CD4-positive, alpha-beta memory T cell (primary cell): ENCODE measurements at regions not wholly inside any gene's neighbourhood (a gene's known extent, or its start where the extent isn't known, plus 50 kb on each side); places are given as distances from the start of the nearest gene placed in this dataset.

Experiments used
- CTCF ChIA-PET: fragments of 350-600 bp; sonication (Branson Sonifier 250); formaldehyde crosslinking; loops from one replicate; lab custom pipeline; 2021; ENCODE audit warnings: inconsistent platforms; ENCODE audit not compliant: partially characterized antibody; lab: Charles Lee
- POLR2A ChIA-PET: fragments of 350-600 bp; sonication (Branson Sonifier 250); formaldehyde crosslinking; loops from one replicate; lab custom pipeline; 2021; ENCODE audit not compliant: partially characterized antibody; lab: Charles Lee
- DNase-seq, 5 donors: peaks; one replicate each; pipeline versions ENCODE4 v3.0.0 to v3.0.0-alpha.2; 2020 to 2022; ENCODE audit warnings: mixed read lengths in 1 of 5
- H3K27ac ChIP-seq: one replicate; pipeline ENCODE4 v1.7.0; 2013; ENCODE audit warnings: low read depth, low read length
- H3K27me3 ChIP-seq: 2 replicates; pipeline ENCODE4 v1.7.0; 2013; ENCODE audit warnings: mild to moderate bottlenecking, low read length, moderate library complexity; ENCODE audit not compliant: insufficient read depth
- H3K36me3 ChIP-seq: 2 replicates; pipeline ENCODE4 v1.7.0; 2013; ENCODE audit warnings: mild to moderate bottlenecking, low read length, moderate library complexity; ENCODE audit not compliant: insufficient read depth
- H3K4me1 ChIP-seq: 2 replicates; pipeline ENCODE4 v1.7.0; 2013; ENCODE audit warnings: mild to moderate bottlenecking, low read length, moderate library complexity; ENCODE audit not compliant: insufficient read depth
- H3K4me3 ChIP-seq, 2 donors: one replicate each; pipeline ENCODE4 v1.7.0; 2013; ENCODE audit warnings: low read length in 2 of 2, mild to moderate bottlenecking in 1 of 2
- H3K9me3 ChIP-seq, 2 donors: one replicate each; pipeline ENCODE4 v1.7.0; 2013; ENCODE audit warnings: low read length in 2 of 2, control low read depth in 1 of 2; ENCODE audit not compliant: control insufficient read depth in 1 of 2
- H3K27ac Mint-ChIP-seq, 7 donors: one replicate each; pipeline ENCODE4 v1.8.0; 2020 to 2021; ENCODE audit warnings: mixed read lengths in 7 of 7, mild to moderate bottlenecking in 6 of 7, inconsistent platforms in 3 of 7, moderate library complexity in 3 of 7
- H3K27me3 Mint-ChIP-seq, 2 donors: one replicate each; pipeline ENCODE4 v1.8.0; 2020 to 2021; ENCODE audit warnings: mixed read lengths in 2 of 2
- H3K36me3 Mint-ChIP-seq, 2 donors: one replicate each; pipeline ENCODE4 v1.8.0; 2020 to 2021; ENCODE audit warnings: mixed read lengths in 2 of 2, inconsistent platforms in 1 of 2, mild to moderate bottlenecking in 1 of 2
- H3K4me1 Mint-ChIP-seq, 4 donors: one replicate each; pipeline ENCODE4 v1.8.0; 2020 to 2021; ENCODE audit warnings: mixed read lengths in 4 of 4, mild to moderate bottlenecking in 1 of 4
- H3K4me3 Mint-ChIP-seq, 8 donors: one replicate each; pipeline ENCODE4 v1.8.0; 2020 to 2021; ENCODE audit warnings: mixed read lengths in 8 of 8, mild to moderate bottlenecking in 7 of 8, moderate library complexity in 6 of 8, inconsistent platforms in 3 of 8
- H3K9me3 Mint-ChIP-seq, 8 donors: one replicate each; pipeline ENCODE4 v1.8.0; 2020 to 2021; ENCODE audit warnings: mixed read lengths in 8 of 8, mild to moderate bottlenecking in 5 of 8, inconsistent platforms in 3 of 8, moderate library complexity in 1 of 8
- intact Hi-C: fragments of 100-400 bp; cut with micrococcal nuclease; formaldehyde crosslinking; loops from one replicate; pipeline ENCODE4 v1.15.1; 2023

DNA sequence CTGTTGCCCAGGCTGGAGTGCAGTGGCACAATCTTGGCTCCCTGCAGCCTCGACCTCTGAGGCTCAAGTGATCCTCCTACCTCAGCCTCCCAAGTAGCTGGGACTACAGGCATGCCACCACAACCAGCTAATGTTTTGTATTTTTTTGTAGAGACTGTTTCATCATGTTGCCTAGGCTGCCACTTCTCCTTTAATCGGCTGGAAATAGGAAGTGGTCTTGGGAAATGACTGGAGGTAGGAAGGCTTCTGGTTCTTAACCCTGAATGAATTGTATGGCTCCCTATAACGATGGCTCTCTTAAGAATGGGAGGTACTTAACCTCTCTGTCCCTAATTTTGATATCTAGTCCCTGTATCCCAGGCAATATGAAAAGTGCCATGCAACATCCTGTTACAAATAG is 113.9 kb upstream of the USP15 start:
- H3K27ac Mint-ChIP-seq = peak overlapping the region in 1 of 7 donors; percentile 37
- no peak for DNase-seq
- H3K27ac ChIP-seq = no peak overlapping the region

DNA sequence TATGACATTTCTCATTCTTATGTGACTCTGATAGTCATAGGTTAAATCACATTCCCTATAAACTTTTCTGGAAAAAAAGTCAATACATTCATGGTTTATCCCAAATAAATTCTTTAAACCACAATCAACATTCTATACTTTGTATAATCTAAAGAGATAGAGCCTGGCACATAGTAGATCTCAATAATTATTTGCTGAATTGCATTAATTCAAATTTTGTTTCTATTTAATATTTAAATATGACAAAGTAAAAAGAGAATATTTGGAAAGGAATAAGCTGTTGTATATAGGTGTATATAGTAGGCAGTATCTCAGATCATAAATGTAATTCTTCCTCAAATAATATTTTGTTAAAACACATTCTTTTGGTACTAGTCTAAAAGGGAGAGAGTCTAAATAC is 102.2 kb upstream of the USP15 start:
- CTCF ChIA-PET = interaction anchor here (0.9 kb wide), 1 partner anchor 14 kb away, joined by 3 read pairs; no protein-coding TSS in a partner anchor

More for the DNA sequence above, 113.9 kb upstream of the USP15 start:
- Mint-ChIP-seq H3K4me1 (no peaks in the 10 kb centered on the region), H3K4me3 (no peak overlapping the region), H3K36me3 (no peaks in the 10 kb centered on the region), H3K27me3 (peaks cover 0 to 4% of the 10 kb centered on the region in 2 donors), H3K9me3 (peaks cover 0 to 3% (median 1%) of the 10 kb centered on the region in 8 donors)
- ChIA-PET CTCF (no interaction called here), POLR2A (interaction anchor here (0.5 kb wide), 1 partner anchor 82 kb away, joined by 3 read pairs; no protein-coding TSS in a partner anchor)
- Histone ChIP-seq H3K4me3 (no peak overlapping the region), H3K27me3 (no peaks in the 10 kb centered on the region), H3K9me3 (no peaks in the 10 kb centered on the region), H3K4me1 (no peaks in the 10 kb centered on the region), H3K36me3 (no peaks in the 10 kb centered on the region)
- intact Hi-C loops = no loop called here

DNA sequence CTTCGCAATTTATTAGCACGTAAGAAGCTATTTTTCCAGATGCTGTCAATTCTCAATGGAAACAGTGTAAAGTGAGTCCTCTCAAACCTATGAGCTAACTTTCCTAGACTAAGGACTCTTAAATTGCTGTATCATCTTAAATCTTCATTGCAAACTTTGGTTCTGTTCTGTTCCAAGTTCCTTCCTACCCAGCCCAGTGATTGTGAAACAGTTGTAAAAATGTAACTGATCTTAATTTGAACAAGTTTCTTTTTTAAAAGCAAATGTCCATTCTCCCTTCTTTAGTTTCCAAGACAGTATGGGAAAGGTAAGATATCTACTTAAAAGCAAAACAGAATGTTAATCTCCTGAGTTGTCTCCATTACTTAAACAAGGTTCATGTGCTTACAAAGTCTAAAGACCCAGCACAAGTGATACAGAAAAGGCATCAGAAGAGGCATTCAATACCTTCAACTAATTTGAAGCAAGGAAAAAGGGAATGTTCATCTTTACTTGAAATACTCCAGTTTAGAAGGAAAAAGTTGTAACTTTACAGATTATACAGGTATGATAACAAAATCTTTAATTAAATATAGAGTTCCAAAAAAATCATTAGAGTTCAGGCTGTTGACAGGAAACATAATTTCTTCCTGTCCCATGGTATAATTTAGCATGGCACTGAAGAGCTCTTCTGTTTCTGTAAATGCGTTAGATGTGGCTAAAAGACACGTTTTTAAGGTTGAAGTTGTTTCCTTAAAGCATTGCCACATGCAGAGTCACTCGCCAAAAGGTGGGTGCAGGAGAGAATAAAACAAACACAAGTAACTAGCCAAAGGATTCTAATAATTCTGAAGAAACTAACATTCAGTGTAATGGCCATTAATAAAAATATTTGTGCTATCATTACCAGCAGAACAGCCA is 101.5 kb upstream of the USP15 start:
- peak in 4 of 5 donors; percentile 16 to 32 (median 19) for DNase-seq
- H3K4me1 Mint-ChIP-seq = peaks cover 8 to 29% (median 11%) of the 10 kb centered on the region in 4 donors
- Histone ChIP-seq H3K27me3 (no peaks in the 10 kb centered on the region), H3K27ac (no peak overlapping the region), H3K36me3 (no peaks in the 10 kb centered on the region), H3K4me1 (peaks cover 6% of the 10 kb centered on the region), H3K9me3 (no peaks in the 10 kb centered on the region), H3K4me3 (no peak overlapping the region)
- H3K9me3 Mint-ChIP-seq = peaks cover 0 to 6% (median 0%) of the 10 kb centered on the region in 8 donors
- H3K4me3 Mint-ChIP-seq = peak overlapping the region in 6 of 8 donors; percentile 14 to 65 (median 41)
- peaks cover 3 to 5% of the 10 kb centered on the region in 2 donors for H3K27me3 Mint-ChIP-seq
- POLR2A ChIA-PET = interaction anchor here (1.2 kb wide), 1 partner anchor 101 kb away, joined by 3 read pairs; the partner anchor contains the start of gene USP15
- H3K36me3 Mint-ChIP-seq = no peaks in the 10 kb centered on the region
- intact Hi-C loops = no loop called here
- CTCF ChIA-PET = interaction anchor here (0.9 kb wide), 1 partner anchor 13 kb away, joined by 3 read pairs; no protein-coding TSS in a partner anchor
- H3K27ac Mint-ChIP-seq = peak overlapping the region in 5 of 7 donors; percentile 7 to 65 (median 30)

More for the DNA sequence above, 102.2 kb upstream of the USP15 start:
- peaks cover 8 to 29% (median 11%) of the 10 kb centered on the region in 4 donors for H3K4me1 Mint-ChIP-seq
- intact Hi-C loops = no loop called here
- POLR2A ChIA-PET = interaction anchor here (1.2 kb wide), 1 partner anchor 102 kb away, joined by 3 read pairs; the partner anchor contains the start of gene USP15
- no peaks in the 10 kb centered on the region for H3K9me3 ChIP-seq
- no peak overlapping the region for H3K4me3 ChIP-seq
- H3K36me3 ChIP-seq = no peaks in the 10 kb centered on the region
- peaks cover 0 to 6% (median 0%) of the 10 kb centered on the region in 8 donors for H3K9me3 Mint-ChIP-seq
- no peak overlapping the region for H3K27ac ChIP-seq
- H3K36me3 Mint-ChIP-seq = no peaks in the 10 kb centered on the region
- no peaks in the 10 kb centered on the region for H3K27me3 ChIP-seq
- no peak overlapping the region for H3K4me3 Mint-ChIP-seq
- DNase-seq = no peak
- H3K27me3 Mint-ChIP-seq = peaks cover 4 to 5% of the 10 kb centered on the region in 2 donors
- H3K27ac Mint-ChIP-seq = no peak overlapping the region
- H3K4me1 ChIP-seq = peaks cover 6% of the 10 kb centered on the region

DNA sequence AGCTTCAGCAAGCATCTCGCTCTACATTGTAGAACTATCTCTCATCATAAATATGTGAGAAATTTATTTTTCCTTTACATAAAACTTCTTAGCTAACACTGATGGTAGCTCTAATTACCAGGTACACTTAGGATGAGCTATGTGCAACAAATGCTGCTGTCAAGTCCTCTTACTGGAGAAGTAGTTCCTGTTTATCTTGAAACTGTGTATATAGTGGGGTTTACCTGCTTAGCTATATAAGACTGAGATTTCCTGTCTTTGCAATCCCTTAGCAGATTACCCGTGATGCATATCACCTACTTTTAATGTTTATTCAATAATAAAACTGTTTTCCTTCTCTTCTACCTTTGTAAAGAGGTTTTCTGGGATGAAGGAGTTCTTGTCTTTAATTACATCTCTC is 98.0 kb upstream of the USP15 start:
- Histone ChIP-seq H3K36me3 (no peaks in the 10 kb centered on the region), H3K27ac (no peak overlapping the region), H3K27me3 (no peaks in the 10 kb centered on the region), H3K4me1 (peaks cover 6% of the 10 kb centered on the region), H3K4me3 (no peak overlapping the region), H3K9me3 (no peaks in the 10 kb centered on the region)
- Mint-ChIP-seq H3K9me3 (peaks cover 0 to 3% (median 0%) of the 10 kb centered on the region in 8 donors), H3K4me1 (peaks cover 8 to 29% (median 11%) of the 10 kb centered on the region in 4 donors), H3K27me3 (peaks cover 7 to 11% of the 10 kb centered on the region in 2 donors), H3K36me3 (peaks cover 0 to 6% of the 10 kb centered on the region in 2 donors), H3K27ac (no peak overlapping the region), H3K4me3 (no peak overlapping the region)
- ChIA-PET CTCF (interaction anchor here (0.7 kb wide), 1 partner anchor 38 kb away, joined by 3 read pairs; no protein-coding TSS in a partner anchor), POLR2A (interaction anchor here (1.2 kb wide), 1 partner anchor 97 kb away, joined by 4 read pairs; the partner anchor contains the start of gene USP15)
- DNase-seq = no peak
- intact Hi-C loops = no loop called here

DNA sequence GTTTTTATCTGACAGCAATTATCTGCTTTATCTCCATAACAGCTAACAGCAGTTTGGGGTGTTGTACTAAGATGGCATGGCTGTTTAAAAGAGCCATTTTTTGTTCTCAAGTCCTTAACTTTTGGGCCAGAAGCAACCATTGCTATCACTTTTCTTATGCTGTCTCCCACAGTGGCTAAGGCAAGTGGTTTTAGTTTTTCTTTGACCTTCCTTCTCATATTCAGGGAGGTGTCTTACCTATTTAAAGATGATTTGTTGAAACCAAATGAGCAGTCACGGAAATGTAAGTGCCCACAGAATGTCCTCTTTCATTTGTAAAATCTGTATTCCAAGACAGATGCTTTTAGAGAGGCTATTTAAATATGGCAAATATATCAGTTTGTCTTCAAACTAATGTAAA is 96.8 kb upstream of the USP15 start:
- peaks cover 0 to 3% (median 0%) of the 10 kb centered on the region in 8 donors for H3K9me3 Mint-ChIP-seq
- Histone ChIP-seq H3K27ac (no peak overlapping the region), H3K36me3 (no peaks in the 10 kb centered on the region), H3K4me1 (peaks cover 4% of the 10 kb centered on the region), H3K9me3 (no peaks in the 10 kb centered on the region), H3K4me3 (no peak overlapping the region), H3K27me3 (no peaks in the 10 kb centered on the region)
- no peak overlapping the region for H3K27ac Mint-ChIP-seq
- peaks cover 0 to 6% of the 10 kb centered on the region in 2 donors for H3K36me3 Mint-ChIP-seq
- no peak for DNase-seq
- CTCF ChIA-PET = no interaction called here
- POLR2A ChIA-PET = no interaction called here
- H3K4me1 Mint-ChIP-seq = peaks cover 8 to 22% (median 9%) of the 10 kb centered on the region in 4 donors
- intact Hi-C loops = no loop called here
- H3K4me3 Mint-ChIP-seq = no peak overlapping the region
- H3K27me3 Mint-ChIP-seq = peaks cover 7 to 11% of the 10 kb centered on the region in 2 donors

DNA sequence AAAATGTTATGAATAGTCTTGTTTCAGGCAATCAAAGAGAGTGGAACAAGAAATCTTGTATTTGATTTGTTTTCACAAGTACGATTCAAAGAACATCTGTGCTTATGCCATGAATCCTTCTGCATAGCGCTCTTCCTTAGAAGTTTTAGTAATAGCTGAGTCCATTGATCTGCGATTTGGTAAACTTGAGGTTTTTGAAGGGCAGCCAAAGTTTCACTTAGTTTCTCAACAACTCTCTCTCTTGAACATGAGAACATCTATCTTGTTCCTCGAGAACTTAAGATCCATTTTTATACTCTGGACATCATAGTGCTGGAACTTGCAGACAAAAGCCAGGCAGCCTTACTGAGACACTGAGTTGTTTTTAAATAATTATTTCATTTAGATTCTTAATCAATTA is 96.2 kb upstream of the USP15 start:
- H3K27me3 ChIP-seq = no peaks in the 10 kb centered on the region
- Mint-ChIP-seq H3K27ac (no peak overlapping the region), H3K36me3 (peaks cover 0 to 6% of the 10 kb centered on the region in 2 donors), H3K4me1 (peaks cover 3 to 15% (median 4%) of the 10 kb centered on the region in 4 donors), H3K9me3 (peaks cover 0 to 3% (median 0%) of the 10 kb centered on the region in 8 donors), H3K27me3 (peaks cover 7 to 11% of the 10 kb centered on the region in 2 donors), H3K4me3 (no peak overlapping the region)
- H3K9me3 ChIP-seq = no peaks in the 10 kb centered on the region
- intact Hi-C loops = no loop called here
- H3K36me3 ChIP-seq = no peaks in the 10 kb centered on the region
- no peak overlapping the region for H3K27ac ChIP-seq
- CTCF ChIA-PET = no interaction called here
- DNase-seq = no peak
- no peaks in the 10 kb centered on the region for H3K4me1 ChIP-seq
- POLR2A ChIA-PET = no interaction called here
- H3K4me3 ChIP-seq = no peak overlapping the region

DNA sequence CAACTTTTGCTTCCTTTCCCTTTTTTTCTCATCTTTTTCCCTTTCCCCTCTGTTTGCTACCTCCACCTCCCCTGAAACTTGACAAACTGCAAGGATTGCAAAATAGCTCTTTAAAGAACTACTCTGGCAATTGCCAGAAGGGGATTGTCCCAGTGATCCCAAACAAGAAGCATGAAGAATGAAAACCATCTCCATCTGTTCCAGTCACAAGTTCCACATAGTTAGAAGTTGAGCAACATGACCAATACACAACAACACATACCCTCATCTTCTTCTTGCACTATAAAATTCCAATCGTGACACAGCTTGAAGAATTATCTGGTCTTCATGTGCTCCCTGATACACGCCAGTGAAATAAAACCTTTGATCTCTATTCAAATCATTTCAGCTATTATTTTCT is 93.7 kb upstream of the USP15 start:
- Histone ChIP-seq H3K27ac (no peak overlapping the region), H3K4me3 (no peak overlapping the region), H3K4me1 (no peaks in the 10 kb centered on the region), H3K27me3 (no peaks in the 10 kb centered on the region), H3K9me3 (no peaks in the 10 kb centered on the region), H3K36me3 (no peaks in the 10 kb centered on the region)
- Mint-ChIP-seq H3K27me3 (peaks cover 6 to 8% of the 10 kb centered on the region in 2 donors), H3K4me3 (no peak overlapping the region), H3K27ac (no peak overlapping the region), H3K4me1 (peaks cover 0 to 3% (median 0%) of the 10 kb centered on the region in 4 donors), H3K9me3 (peaks cover 0 to 1% (median 0%) of the 10 kb centered on the region in 8 donors), H3K36me3 (peaks cover 0 to 6% of the 10 kb centered on the region in 2 donors)
- intact Hi-C loops = no loop called here
- POLR2A ChIA-PET = no interaction called here
- no peak for DNase-seq
- CTCF ChIA-PET = no interaction called here
